Adipocyte (in vitro differentiated cells): ENCODE measurements at regions not wholly inside any gene's neighbourhood (a gene's known extent, or its start where the extent isn't known, plus 50 kb on each side); places are given as distances from the start of the nearest gene placed in this dataset.
"Not testable (repeated sequence)": the region's sequence is repeated elsewhere in the genome, so short reads cannot be mapped to it uniquely, and the experiment has no call there.

Source experiments
- DNase-seq: peaks from one replicate; pipeline ENCODE4 v3.0.0-alpha.2; 2015; ENCODE audit warnings: low read depth
- H3K27me3 ChIP-seq: replicated peaks from 2 replicates; pipeline ENCODE4 v1.7.0; 2013; ENCODE audit warnings: mild to moderate bottlenecking, low read length, moderate library complexity; ENCODE audit not compliant: control insufficient read depth, insufficient read depth
- H3K36me3 ChIP-seq: 2 replicates; pipeline ENCODE4 v1.7.0; 2013; ENCODE audit warnings: low read length, mild to moderate bottlenecking, moderate library complexity; ENCODE audit not compliant: control insufficient read depth, insufficient read depth, severe bottlenecking
- H3K4me1 ChIP-seq: 2 replicates; pipeline ENCODE4 v1.7.0; 2013; ENCODE audit warnings: mild to moderate bottlenecking, low read length, moderate library complexity; ENCODE audit not compliant: control insufficient read depth, insufficient read depth
- H3K4me3 ChIP-seq: 2 replicates; pipeline ENCODE4 v1.7.0; 2013; ENCODE audit warnings: mild to moderate bottlenecking, low read length, moderate library complexity
- H3K9ac ChIP-seq: 2 replicates; pipeline ENCODE4 v1.7.0; 2013; ENCODE audit warnings: mild to moderate bottlenecking, low read length, moderate library complexity
- H3K9me3 ChIP-seq: 2 replicates; pipeline ENCODE4 v1.7.0; 2013; ENCODE audit warnings: mild to moderate bottlenecking, low read length, moderate library complexity; ENCODE audit not compliant: control insufficient read depth

DNA sequence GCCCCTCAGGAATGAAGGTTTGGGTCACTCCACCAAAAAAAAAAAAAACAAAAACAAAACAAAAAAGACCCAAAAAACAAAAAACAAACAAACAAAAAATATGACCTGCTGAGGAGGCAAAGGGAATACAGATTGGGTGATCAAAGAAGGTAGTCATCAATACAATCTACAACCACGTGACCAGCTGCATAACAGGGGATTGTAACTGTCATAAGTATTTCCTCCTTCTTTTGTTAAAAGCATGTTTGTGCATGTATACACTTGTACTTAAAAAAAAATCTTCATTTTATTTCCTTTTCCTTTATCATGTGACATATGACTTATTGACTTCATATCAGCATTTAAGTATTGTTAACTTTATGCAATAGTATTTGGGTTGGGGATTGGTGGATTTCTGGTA, 165.1 kb upstream of the IRS2 start:
- H3K27me3 ChIP-seq: no peaks in the 10 kb centered on the region
- H3K4me1 ChIP-seq: peaks cover 13% of the 10 kb centered on the region
- H3K9ac ChIP-seq: no peak overlapping the region
- H3K4me3 ChIP-seq: no peak overlapping the region
- DNase-seq: no peak
- no peaks in the 10 kb centered on the region for H3K36me3 ChIP-seq
- no peaks in the 10 kb centered on the region for H3K9me3 ChIP-seq

DNA sequence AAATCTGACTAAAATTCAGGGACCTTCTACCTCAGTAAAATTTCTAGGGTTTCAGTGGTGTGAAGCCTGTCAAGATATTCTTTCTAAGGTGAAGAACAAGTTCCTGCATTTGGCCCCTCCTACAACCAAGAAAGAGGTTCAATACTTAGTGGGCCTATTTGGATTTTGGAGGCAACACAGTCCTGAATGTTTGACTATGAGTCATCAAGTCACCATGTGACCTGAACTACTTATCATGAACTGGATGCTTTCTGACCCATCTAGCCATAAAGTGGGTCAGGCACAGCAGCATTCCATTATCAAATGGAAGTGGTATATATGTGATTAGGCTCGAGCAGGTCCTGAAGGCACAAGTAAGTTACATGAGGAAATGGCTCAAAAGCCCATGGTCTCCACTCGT, 163.0 kb upstream of the IRS2 start:
- Histone ChIP-seq H3K9ac (no peak overlapping the region), H3K4me1 (no peaks in the 10 kb centered on the region), H3K9me3 (no peaks in the 10 kb centered on the region), H3K4me3 (no peak overlapping the region), H3K27me3 (no peaks in the 10 kb centered on the region), H3K36me3 (no peaks in the 10 kb centered on the region)
- DNase-seq: no peak

DNA sequence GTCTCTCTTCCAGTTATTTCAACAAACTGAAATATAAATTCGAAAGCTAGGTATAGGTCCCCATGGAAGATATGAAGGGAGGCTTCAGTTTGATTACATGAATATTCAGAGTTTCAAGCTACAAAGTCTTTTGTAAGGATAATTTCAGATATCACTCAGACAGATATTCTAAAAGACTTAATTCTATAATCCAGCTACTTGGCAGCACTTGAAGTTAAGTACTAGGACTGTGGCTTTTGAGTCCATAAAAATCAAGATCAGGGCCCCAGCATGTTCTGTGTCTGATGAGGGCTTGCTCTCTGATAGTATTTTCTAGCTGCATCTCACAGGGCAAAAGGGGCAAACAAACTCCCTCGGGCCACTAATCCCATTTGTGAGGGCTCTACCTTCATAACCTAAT, 160.6 kb upstream of the IRS2 start:
- Histone ChIP-seq H3K4me1 (no peaks in the 10 kb centered on the region), H3K9me3 (no peaks in the 10 kb centered on the region), H3K4me3 (no peak overlapping the region), H3K36me3 (no peaks in the 10 kb centered on the region), H3K27me3 (no peaks in the 10 kb centered on the region), H3K9ac (no peak overlapping the region)
- DNase-seq: no peak

DNA sequence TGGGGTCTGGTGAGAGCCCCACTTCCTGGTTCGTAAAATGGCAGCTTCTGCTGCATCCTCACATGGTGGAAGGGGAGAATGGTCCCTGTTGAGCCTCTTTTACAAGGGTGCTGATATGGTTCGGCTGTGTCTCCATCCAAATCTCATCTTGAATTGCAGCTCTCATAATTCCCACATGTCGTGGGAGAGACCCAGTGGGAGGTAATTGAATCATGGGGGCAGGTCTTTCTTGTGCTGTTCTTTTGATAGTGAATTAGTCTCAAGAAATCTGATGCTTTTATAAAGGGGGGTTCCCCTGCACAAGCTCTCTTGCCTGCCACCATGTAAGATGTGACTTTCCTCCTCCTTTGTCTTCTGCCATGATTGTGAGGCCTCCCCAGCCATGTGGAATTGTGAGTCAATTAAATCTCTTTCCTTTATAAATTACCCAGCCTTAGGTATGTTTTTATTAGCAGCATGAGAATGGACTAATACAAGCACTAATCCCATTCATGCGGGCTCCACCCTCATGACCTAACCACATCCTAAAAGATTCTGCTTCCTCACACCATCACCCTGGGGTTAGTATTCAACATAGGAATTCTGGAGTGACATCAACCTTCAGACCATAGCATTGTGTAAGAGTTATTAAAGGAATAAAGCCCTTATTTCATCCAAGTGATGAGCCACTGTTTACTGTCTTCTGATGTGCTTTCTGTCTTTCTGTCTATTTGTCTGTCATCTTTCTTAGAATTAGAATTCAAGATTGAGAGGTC, 159.0 kb upstream of the IRS2 start:
- Histone ChIP-seq H3K4me3 (no peak overlapping the region), H3K36me3 (no peaks in the 10 kb centered on the region), H3K9me3 (no peaks in the 10 kb centered on the region), H3K9ac (no peak overlapping the region), H3K4me1 (no peaks in the 10 kb centered on the region), H3K27me3 (no peaks in the 10 kb centered on the region)
- peak; percentile 28 for DNase-seq

DNA sequence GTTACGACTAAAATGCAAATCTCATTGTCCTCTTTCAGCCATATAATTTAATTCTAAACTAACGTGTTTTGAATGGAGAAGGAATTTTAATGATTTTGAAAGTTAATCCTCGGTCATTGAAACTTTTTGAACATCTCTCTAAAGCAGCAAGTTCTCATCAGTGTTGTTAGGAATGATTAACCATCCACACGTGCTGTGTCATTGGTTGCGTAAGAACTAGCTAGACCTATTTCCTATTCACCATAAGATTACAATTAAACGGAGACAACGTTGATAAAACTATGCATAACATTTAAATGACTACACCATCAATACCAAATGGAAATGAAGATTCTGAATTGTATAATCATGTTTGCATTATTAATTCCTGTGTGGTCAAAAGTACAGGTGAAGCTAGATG, 155.6 kb upstream of the IRS2 start:
- H3K9ac ChIP-seq: no peak overlapping the region
- peak; percentile 15 for DNase-seq
- no peaks in the 10 kb centered on the region for H3K36me3 ChIP-seq
- no peaks in the 10 kb centered on the region for H3K9me3 ChIP-seq
- no peaks in the 10 kb centered on the region for H3K27me3 ChIP-seq
- H3K4me1 ChIP-seq: peaks cover 9% of the 10 kb centered on the region
- H3K4me3 ChIP-seq: no peak overlapping the region

DNA sequence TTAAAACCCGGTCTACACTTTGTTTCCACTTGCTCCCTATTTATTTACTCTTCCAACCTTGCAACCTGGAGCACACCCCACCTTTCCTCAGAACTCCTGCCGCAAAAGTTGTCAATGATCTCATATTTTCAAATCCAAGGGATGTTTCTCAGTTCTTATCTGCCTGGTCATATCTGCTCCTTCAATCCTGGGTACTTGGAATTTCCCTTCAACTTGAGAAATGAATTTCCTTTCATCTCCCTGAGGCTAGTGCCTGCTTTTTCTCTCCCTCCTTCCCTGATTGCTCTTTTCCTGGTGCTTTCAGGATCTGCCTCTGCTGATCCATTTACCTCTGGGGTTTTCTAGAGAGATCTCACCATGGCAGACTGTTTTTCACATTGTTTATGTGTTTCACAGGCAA, 154.8 kb upstream of the IRS2 start:
- Histone ChIP-seq H3K4me3 (no peak overlapping the region), H3K9me3 (no peaks in the 10 kb centered on the region), H3K27me3 (no peaks in the 10 kb centered on the region), H3K9ac (no peak overlapping the region), H3K4me1 (peaks cover 9% of the 10 kb centered on the region), H3K36me3 (no peaks in the 10 kb centered on the region)
- no peak for DNase-seq

DNA sequence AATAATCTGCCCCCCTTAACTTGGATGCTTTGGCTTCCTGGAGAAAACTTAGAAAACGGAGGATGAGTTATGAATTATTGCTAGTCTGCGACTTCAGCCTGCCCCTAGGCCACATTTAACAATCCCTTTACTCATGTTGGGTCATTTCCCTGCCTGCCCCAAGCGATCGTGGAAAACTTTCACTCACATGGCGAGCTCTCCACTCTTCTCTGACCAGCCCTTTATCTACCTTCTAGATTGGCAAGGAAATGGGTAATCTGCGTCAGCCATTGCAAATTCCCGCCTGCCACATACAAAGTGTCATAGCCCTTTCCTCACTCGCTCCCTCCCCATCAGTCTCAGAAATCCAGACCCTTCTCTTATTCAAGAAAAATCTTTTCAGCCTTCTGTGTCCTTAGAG, 154.3 kb upstream of the IRS2 start:
- Histone ChIP-seq H3K9me3 (no peaks in the 10 kb centered on the region), H3K4me3 (no peak overlapping the region), H3K36me3 (no peaks in the 10 kb centered on the region), H3K9ac (no peak overlapping the region), H3K4me1 (peaks cover 9% of the 10 kb centered on the region), H3K27me3 (no peaks in the 10 kb centered on the region)
- no peak for DNase-seq

DNA sequence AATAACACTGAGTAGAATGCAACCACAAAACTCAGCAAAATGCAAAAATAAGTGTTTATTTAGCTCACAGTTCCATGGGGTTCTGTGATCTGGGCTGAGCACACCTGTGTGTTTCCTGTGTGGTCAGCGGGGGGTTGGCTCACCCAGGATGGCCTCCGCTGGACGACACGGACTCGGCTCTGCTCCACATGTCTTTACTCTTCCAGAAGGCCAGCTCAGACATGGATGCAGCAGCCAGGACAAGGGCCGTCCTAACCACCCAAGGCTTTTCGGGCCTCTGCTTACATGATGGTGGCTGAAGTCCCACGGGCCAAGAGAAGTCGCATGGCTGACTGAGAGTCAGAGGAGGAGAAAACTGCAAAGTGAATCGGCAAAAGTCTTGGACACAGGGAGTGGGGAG, 153.5 kb upstream of the IRS2 start:
- Histone ChIP-seq H3K4me1 (peaks cover 9% of the 10 kb centered on the region), H3K9ac (no peak overlapping the region), H3K9me3 (no peaks in the 10 kb centered on the region), H3K27me3 (no peaks in the 10 kb centered on the region), H3K4me3 (no peak overlapping the region), H3K36me3 (no peaks in the 10 kb centered on the region)
- no peak for DNase-seq

DNA sequence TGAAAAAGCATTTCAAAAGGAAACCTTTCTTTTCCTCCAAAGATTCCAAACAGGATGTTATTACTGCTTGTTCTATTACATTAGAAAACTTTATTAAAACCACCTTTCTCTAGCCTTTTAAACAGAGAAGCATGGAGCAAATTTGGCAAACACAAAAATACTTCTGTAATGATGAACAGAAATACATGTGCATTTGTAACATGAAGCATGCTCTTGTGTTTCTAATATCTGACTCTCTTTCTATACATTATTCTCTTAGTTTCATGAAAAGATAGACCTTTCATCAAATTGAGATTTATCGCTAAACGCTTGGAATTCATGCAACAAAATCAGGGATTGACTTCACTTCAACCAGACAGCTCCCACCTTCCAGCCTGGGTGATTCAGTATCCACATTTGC, 152.8 kb upstream of the IRS2 start:
- no peak overlapping the region for H3K4me3 ChIP-seq
- H3K36me3 ChIP-seq: no peaks in the 10 kb centered on the region
- peak; percentile 29 for DNase-seq
- H3K27me3 ChIP-seq: no peaks in the 10 kb centered on the region
- no peaks in the 10 kb centered on the region for H3K9me3 ChIP-seq
- peaks cover 9% of the 10 kb centered on the region for H3K4me1 ChIP-seq
- H3K9ac ChIP-seq: no peak overlapping the region

DNA sequence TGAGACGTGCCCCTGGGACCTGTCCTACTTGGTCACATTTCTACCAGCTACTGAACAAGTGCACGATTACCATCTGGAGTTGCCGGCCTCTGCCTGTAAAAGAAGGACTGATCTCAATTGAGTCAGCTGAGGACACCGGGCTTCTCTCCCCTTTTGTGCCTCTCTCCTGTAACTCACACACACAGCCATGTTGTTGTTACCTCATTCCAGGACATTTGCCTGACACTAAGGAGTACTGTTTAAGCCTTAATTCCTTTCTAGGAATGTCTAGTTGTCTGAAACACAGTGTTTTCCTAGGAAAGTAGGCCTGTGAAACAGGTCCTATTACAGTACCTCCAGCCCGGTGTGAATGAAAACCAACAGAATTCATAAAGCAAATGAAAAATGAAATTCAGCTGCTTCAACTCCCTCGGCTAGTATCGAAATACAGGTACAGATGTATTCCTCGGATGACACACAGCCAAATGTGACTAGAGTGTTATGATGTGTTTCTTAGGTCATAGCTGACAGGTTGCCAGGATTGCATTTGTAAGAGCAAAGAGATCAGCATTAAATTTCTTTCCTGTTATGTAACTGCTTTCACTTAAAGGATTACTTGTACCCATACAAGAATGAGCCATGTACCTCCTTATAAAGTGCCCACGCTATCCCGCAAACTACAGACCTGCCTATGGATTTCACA, 152.0 kb upstream of the IRS2 start:
- Histone ChIP-seq H3K4me1 (peaks cover 9% of the 10 kb centered on the region), H3K27me3 (no peaks in the 10 kb centered on the region), H3K9ac (no peak overlapping the region), H3K4me3 (no peak overlapping the region), H3K36me3 (no peaks in the 10 kb centered on the region), H3K9me3 (no peaks in the 10 kb centered on the region)
- DNase-seq: peak; percentile 72

DNA sequence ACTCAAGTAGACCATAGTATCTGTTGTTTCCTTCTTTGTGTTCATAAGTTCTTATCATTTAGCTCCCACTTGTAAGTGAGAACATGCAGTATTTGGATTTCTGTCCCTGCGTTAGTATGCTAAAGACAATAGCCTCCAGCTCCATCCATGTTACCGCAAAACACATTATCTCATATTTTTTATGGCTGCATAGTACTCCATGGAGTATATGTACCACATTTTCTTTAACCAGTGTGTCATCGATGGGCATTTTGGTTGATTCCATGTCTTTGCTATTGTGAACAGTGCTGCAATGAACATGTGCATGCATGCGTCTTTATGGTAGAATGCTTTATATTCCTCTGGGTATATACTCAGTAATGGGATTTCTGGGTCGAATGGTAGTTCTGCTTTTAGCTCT, 148.1 kb upstream of the IRS2 start:
- H3K9ac ChIP-seq, H3K4me1 ChIP-seq: not testable (repeated sequence)

DNA sequence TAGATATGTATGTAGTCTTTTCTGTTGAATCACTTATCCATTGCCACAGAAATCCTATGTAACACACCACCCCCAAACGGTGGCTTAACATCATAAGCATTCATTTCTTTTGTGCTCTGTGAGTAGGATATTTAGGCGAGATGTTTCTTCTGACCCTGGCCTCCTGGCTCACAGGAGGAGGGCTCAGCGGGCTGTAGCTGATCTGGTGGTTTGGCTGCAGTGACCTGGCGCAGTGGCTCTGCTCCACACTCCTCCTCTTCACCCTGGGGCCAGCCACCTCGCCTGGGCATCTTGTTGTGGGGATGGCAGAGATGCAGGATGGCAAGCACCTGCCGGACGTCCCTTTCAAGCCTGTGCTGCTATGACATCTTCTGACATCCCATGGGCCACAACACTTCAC, 147.1 kb upstream of the IRS2 start:
- H3K27me3 ChIP-seq: no peaks in the 10 kb centered on the region
- H3K4me1 ChIP-seq: peaks cover 3% of the 10 kb centered on the region
- no peak for DNase-seq
- H3K4me3 ChIP-seq: no peak overlapping the region
- no peaks in the 10 kb centered on the region for H3K36me3 ChIP-seq
- no peak overlapping the region for H3K9ac ChIP-seq
- no peaks in the 10 kb centered on the region for H3K9me3 ChIP-seq

More for the DNA sequence above, 148.1 kb upstream of the IRS2 start:
- H3K36me3 ChIP-seq, H3K4me3 ChIP-seq, H3K9me3 ChIP-seq, DNase-seq, H3K27me3 ChIP-seq: not testable (repeated sequence)
